B cell (primary cell): ENCODE measurements at regions not wholly inside any gene's neighbourhood (a gene's known extent, or its start where the extent isn't known, plus 50 kb on each side); places are given as distances from the start of the nearest gene placed in this dataset.

Experiments
- CTCF ChIP-seq: fragments of 200-600 bp; IDR thresholded peaks from one replicate; pipeline ENCODE4 v1.8.0; 2022; ENCODE audit warnings: antibody characterized with exemption, mild to moderate bottlenecking
- EZH2 ChIP-seq: IDR thresholded peaks from 2 replicates; pipeline ENCODE4 v1.6.1; 2012; ENCODE audit warnings: borderline replicate concordance, low read depth, mild to moderate bottlenecking, moderate library complexity, low read length; ENCODE audit not compliant: insufficient read depth, poor library complexity, severe bottlenecking

GRCh38 chr10:58457761-58458616 lies 54.7 kb upstream of the BICC1 start:
- TF ChIP-seq CTCF (no peak), EZH2 (no peak)
